MM.1S (cell line): ENCODE measurements at regions not wholly inside any gene's neighbourhood (a gene's known extent, or its start where the extent isn't known, plus 50 kb on each side); places are given as distances from the start of the nearest gene placed in this dataset.

ENCODE experiments used
- DNase-seq: peaks from one replicate; pipeline ENCODE4 v3.0.0-alpha.2; 2015
- H2AFZ ChIP-seq: fragments of 300-600 bp; sonication (generic); 2 replicates; pipeline ENCODE4 v1.6.0; 2016; ENCODE audit warnings: antibody characterized with exemption, low read length
- H3F3A ChIP-seq: fragments of 300-600 bp; sonication (generic); 2 replicates; pipeline ENCODE4 v1.6.1; 2016; ENCODE audit warnings: mild to moderate bottlenecking, antibody characterized with exemption, low read length, moderate library complexity, mixed read lengths; ENCODE audit not compliant: insufficient read depth
- H3K27ac ChIP-seq: fragments of 300-600 bp; sonication (generic); 2 replicates; pipeline ENCODE4 v1.5.1; 2016; ENCODE audit warnings: mild to moderate bottlenecking, low read length
- H3K27me3 ChIP-seq: fragments of 300-600 bp; sonication (generic); replicated peaks from 2 replicates; pipeline ENCODE4 v1.6.0; 2016; ENCODE audit warnings: low read length; ENCODE audit not compliant: insufficient read depth
- H3K36me3 ChIP-seq: fragments of 300-600 bp; sonication (generic); replicated peaks from 2 replicates; pipeline ENCODE4 v1.6.1; 2016; ENCODE audit warnings: mild to moderate bottlenecking, low read length, mixed read lengths; ENCODE audit not compliant: insufficient read depth
- H3K4me1 ChIP-seq: fragments of 300-600 bp; sonication (generic); 2 replicates; pipeline ENCODE4 v1.6.1; 2016; ENCODE audit warnings: low read length, mixed read lengths
- H3K4me2 ChIP-seq: fragments of 300-600 bp; sonication (generic); 2 replicates; pipeline ENCODE4 v1.6.0; 2016; ENCODE audit warnings: low read depth, low read length
- H3K4me3 ChIP-seq: fragments of 300-600 bp; sonication (generic); 2 replicates; pipeline ENCODE4 v1.5.1; 2016; ENCODE audit warnings: low read length, mixed read lengths
- H3K79me2 ChIP-seq: fragments of 300-600 bp; sonication (generic); 2 replicates; pipeline ENCODE4 v1.6.1; 2016; ENCODE audit warnings: mixed run types, low read length, mixed read lengths
- H3K9ac ChIP-seq: fragments of 300-600 bp; sonication (generic); 2 replicates; pipeline ENCODE4 v1.6.1; 2016; ENCODE audit warnings: low read length, mixed read lengths
- H3K9me2 ChIP-seq: fragments of 300-600 bp; sonication (generic); replicated peaks from 2 replicates; pipeline ENCODE4 v1.6.1; 2016; ENCODE audit warnings: mild to moderate bottlenecking, low read length, mixed read lengths; ENCODE audit not compliant: insufficient read depth
- H3K9me3 ChIP-seq: fragments of 300-600 bp; sonication (generic); replicated peaks from 2 replicates; pipeline ENCODE4 v1.6.1; 2016; ENCODE audit warnings: mild to moderate bottlenecking, low read length, mixed read lengths; ENCODE audit not compliant: insufficient read depth
- H4K20me1 ChIP-seq: fragments of 300-600 bp; sonication (generic); 2 replicates; pipeline ENCODE4 v1.6.1; 2016; ENCODE audit warnings: mild to moderate bottlenecking, low read length, moderate library complexity, mixed read lengths; ENCODE audit not compliant: insufficient read depth
- CTCF ChIP-seq: fragments of 300-600 bp; sonication (generic); IDR thresholded peaks from 2 replicates; pipeline ENCODE4 v1.5.1; 2016; ENCODE audit warnings: antibody characterized with exemption, low read length, mixed read lengths
- EZH2 ChIP-seq: fragments of 300-600 bp; sonication (generic); optimal IDR thresholded peaks from 2 replicates; pipeline ENCODE3; 2017; ENCODE audit warnings: low read depth, mild to moderate bottlenecking, antibody characterized with exemption, low read length, mixed read lengths
- EZH2phosphoT487 ChIP-seq: fragments of 300-600 bp; sonication (generic); IDR thresholded peaks from 2 replicates; pipeline ENCODE4 v1.6.1; 2018; ENCODE audit warnings: antibody characterized with exemption, low read length

- no peak overlapping the region for H3K9ac ChIP-seq
Observed at GRCh38 chr13:107941345-107942029, 273.8 kb downstream of the LIG4 start.

GRCh38 chr13:107937848-107938247 is 277.5 kb downstream of the LIG4 start:
- H3F3A ChIP-seq, result no peaks in the 10 kb centered on the region
- TF ChIP-seq EZH2phosphoT487, result no peak
- no peak for TF ChIP-seq EZH2
- TF ChIP-seq CTCF, result no peak
- DNase-seq, result no peak
- no peaks in the 10 kb centered on the region for H3K27me3 ChIP-seq
- no peaks in the 10 kb centered on the region for H3K9me2 ChIP-seq
- no peak overlapping the region for H3K4me3 ChIP-seq
- no peak overlapping the region for H3K9ac ChIP-seq
- H3K36me3 ChIP-seq, result no peaks in the 10 kb centered on the region
- H2AFZ ChIP-seq, result no peak overlapping the region
- no peaks in the 10 kb centered on the region for H3K9me3 ChIP-seq
- no peaks in the 10 kb centered on the region for H3K79me2 ChIP-seq
- H3K4me2 ChIP-seq, result no peak overlapping the region
- no peaks in the 10 kb centered on the region for H3K4me1 ChIP-seq
- no peak overlapping the region for H3K27ac ChIP-seq
- no peaks in the 10 kb centered on the region for H4K20me1 ChIP-seq

More at GRCh38 chr13:107941345-107942029, 273.8 kb downstream of the LIG4 start:
- TF ChIP-seq CTCF, result no peak
- TF ChIP-seq EZH2, result no peak
- no peak overlapping the region for H3K4me2 ChIP-seq
- no peaks in the 10 kb centered on the region for H3K36me3 ChIP-seq
- H3K4me1 ChIP-seq, result no peaks in the 10 kb centered on the region
- no peak overlapping the region for H3K27ac ChIP-seq
- H2AFZ ChIP-seq, result no peak overlapping the region
- H3K27me3 ChIP-seq, result no peaks in the 10 kb centered on the region
- H3K4me3 ChIP-seq, result no peak overlapping the region
- H3K9me3 ChIP-seq, result no peaks in the 10 kb centered on the region
- no peak for DNase-seq
- H4K20me1 ChIP-seq, result no peaks in the 10 kb centered on the region
- no peaks in the 10 kb centered on the region for H3F3A ChIP-seq
- H3K79me2 ChIP-seq, result no peaks in the 10 kb centered on the region
- H3K9me2 ChIP-seq, result no peaks in the 10 kb centered on the region

GRCh38 chr13:107931056-107931455 is 284.3 kb downstream of the LIG4 start:
- Histone ChIP-seq H3K36me3 (no peaks in the 10 kb centered on the region), H3F3A (no peaks in the 10 kb centered on the region), H3K27ac (no peak overlapping the region), H3K4me3 (no peak overlapping the region), H3K9me2 (no peaks in the 10 kb centered on the region), H3K27me3 (no peaks in the 10 kb centered on the region), H3K9me3 (no peaks in the 10 kb centered on the region), H3K4me1 (0 out of 2 replicates have a peak, but pooled peaks cover 3% of the 10 kb centered on the region), H3K4me2 (no peak overlapping the region), H3K79me2 (no peaks in the 10 kb centered on the region), H4K20me1 (no peaks in the 10 kb centered on the region), H2AFZ (no peak overlapping the region), H3K9ac (no peak overlapping the region)
- no peak for DNase-seq
- TF ChIP-seq EZH2, result no peak
- no peak for TF ChIP-seq CTCF
- TF ChIP-seq EZH2phosphoT487, result no peak
